ENCODE measurements at regions not wholly inside any gene's neighbourhood (a gene's known extent, or its start where the extent isn't known, plus 50 kb on each side); places are given as distances from the start of the nearest gene placed in this dataset.

DNA sequence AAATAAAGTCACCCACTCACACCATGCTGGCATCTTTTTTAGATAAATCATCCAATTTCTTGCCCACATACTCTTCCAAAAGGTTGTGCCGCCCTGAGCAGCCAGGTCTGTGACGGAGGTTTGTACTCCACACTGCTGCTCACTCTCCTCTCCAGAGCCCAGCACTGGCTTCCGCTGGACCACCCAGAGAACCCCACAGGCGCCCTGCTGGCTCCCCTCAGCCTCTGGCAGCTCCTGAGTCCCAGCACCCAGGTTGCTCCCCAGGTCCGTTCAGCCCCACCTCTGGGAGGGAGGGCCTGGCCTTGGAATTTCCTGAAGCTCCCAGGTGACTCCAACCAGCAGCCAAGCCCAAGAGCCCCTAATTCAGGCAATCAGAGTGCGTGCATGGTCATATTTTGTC, 131.7 kb upstream of the CST7 start:
- DNase-seq, result no peak

DNA sequence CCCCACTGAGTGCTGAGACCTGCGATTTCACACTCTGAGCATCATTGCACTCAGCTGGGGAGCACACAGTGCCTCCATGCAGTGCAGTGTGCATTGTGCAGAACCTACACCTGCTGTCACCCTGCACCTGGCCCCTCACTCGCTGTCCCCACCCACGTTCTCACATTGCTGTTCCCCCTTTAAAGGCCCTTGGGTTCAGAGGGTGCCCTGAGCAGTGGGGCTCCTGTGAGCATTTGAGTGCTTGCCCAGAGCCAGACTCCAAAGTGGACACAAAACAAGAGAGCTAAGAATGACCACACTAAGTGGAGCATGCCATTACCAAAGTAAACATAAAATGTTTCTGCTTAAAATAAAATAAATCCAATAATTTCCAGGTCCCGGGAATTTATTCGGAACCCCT, 131.0 kb upstream of the CST7 start:
- DNase-seq, result no peak

DNA sequence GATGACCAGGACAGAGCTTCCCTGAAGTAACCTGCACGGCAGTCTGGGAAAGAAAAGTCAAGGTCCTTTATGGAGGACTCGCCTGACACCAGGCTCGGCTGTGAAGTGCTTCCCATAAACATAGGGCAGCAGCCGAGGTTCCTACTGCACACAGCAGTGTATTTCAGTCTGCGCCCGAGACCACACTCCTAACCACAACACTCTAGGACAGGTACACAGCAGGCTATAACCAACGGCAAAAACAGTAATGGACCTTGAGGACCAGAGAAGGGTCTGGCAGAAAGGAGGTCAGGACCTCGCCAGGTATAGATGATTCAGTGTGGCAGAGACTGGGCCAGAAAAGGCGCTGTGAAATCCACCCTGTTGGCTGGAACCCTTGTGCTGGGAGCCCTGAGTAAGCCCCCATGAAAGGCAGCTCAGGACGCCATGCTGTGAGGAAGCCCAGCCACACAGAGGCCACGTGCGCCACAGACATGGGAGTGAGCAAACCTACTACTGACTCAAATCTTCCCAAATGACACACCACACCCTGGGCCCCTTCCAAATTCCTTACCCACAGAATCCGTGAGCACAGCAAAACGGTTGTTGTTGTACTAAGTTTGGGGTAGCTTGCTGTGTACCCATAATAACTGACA, 129.6 kb upstream of the CST7 start:
- no peak for DNase-seq

DNA sequence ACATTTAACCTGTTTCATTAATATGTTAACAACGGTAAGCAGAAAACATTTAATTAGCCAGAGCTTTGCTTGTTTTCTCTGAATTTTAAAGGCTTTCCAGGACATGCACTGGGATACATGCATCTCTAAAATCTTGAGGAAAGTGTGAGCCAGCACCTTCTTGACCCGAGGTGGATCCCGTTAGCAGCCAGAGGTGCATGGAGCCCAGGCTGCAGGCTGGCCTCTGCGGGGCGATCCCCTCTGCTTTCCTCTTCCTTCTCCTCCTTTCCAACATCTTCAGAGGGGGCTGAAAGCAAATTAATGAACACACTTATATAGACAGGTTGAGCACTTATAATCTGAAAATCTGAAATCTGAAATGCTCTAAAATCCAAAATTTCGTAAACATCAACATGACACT, 128.7 kb upstream of the CST7 start:
- no peak for DNase-seq

DNA sequence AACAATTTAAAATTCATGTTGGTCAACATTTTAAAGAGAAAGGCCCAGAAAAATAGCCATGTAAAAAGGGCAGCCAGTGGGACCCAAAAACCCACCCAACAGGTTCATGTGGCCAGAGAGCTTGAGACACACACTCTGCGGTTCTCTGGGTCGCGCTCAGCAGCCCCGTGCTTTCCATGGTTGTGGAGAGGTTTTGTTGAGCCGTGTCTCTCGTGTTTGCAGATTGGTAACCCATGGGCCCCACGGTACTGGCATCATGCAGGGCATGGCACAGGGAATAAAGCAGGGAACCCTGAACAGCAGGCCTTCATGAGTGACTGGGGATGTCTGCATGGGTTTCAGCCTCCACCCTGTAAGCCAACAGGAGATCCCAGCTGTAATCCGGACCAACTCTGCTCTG, 127.7 kb upstream of the CST7 start:
- no peak for DNase-seq

DNA sequence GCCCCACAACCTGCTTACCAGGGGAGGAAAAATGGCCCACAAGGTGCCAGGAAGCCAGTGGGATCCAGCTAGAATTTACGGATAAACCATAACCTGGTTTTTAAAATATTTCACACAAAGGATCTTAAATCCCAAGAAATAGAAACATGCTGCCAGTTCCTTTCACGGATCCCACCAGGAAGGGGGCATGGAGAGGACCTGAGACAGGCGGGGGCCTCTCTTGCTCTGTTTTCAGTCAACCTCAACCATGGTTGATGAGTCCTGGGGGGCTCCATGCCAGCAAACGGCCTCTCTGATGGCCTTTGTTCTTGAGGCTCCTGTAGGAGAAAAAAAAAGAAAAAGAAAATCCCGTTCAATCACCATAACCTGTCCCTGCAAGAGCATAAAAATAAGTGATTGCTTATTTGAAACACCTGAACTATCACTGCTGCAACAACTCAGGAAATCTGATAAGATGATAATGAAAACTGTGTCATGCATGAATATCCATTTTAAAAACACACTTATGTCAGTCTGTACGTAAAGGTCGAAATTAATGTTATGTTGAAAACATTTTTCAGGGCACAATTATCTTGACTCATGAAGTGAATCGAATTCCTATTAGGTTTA, 125.8 kb upstream of the CST7 start:
- no peak for DNase-seq

DNA sequence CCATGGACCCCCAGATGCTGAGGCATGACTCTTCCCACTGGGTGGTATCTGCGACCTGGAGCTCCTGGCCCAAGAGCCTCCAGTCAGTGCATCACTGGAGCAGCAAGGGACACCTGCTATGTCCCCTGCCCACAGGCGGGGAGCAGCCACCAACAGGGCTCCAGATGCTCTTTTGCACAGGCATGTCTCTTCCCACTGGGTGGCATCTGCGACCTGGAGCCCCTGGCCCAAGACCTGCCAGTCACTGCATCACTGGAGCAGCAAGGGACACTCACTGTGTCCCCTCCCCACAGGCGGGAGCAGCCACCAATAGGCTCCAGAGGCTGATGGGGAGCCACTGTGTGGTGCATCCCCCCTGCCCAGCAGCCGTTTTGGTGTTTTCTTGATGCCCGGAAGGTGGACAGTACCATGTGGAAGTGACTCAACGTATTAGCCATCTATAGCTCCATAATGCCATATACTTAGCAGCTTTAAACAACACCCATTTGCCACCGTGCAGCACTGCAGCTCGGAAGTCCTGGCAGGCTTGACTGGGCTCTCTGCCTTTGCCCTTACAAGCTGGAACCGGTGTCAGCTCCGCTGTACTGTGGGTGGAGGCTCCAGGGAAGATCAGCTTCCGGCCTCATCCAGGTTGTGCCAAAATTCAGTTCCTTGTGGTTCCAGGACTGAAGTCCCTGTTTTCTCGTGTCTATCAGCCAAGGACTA, 124.9 kb upstream of the CST7 start:
- DNase-seq, result no peak

DNA sequence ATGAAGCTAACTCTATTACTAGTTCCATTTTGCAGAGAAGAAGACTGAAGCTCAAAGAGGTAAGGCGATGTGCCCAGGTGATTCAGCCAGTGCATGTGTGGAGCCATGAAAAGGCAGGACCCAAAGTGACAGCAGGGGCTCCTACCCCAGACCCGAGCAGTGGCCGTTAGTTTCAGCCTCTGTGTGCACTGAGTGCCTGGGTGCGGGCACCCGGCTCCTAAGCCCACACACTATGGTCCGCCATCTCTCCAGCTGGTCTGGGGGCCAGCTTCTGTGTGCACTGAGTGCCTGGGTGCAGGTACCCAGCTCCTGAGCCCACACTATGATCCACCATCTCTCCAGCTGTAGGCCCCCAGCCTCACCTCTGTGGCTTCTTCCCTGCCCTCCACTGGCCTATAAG, 123.5 kb upstream of the CST7 start:
- DNase-seq, result no peak

DNA sequence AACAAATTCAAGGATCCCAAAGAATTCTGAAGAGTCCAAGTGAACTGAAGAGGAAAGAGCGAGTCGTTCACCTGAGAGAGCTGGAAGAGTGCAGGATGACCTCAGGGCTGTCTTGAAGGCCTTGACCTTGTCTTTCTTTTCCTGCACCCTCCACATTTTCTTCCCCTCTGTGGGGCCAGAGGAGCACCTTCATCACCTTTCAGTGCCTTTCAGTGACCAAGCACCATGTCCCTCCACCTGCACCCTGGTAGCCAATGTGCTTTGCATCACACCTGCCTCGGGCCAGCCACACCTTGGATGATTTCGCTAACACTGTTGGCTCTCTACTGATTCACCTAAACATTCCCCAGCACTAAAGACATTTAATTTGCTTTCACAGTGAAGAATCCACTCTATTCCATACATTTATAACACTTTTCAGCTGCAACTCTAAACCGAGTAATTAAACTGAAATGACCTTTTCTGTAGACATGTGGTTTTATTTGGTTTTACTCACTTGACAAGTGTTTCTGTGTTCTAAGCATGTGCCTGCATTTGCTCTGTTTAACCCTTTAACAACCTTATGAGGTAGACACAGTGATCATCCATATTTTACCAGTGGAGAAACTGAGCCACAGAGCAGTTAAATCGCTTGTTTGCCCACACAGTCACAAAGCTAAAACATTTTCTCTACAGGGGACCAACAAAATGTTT, 121.3 kb upstream of the CST7 start:
- DNase-seq, result no peak

DNA sequence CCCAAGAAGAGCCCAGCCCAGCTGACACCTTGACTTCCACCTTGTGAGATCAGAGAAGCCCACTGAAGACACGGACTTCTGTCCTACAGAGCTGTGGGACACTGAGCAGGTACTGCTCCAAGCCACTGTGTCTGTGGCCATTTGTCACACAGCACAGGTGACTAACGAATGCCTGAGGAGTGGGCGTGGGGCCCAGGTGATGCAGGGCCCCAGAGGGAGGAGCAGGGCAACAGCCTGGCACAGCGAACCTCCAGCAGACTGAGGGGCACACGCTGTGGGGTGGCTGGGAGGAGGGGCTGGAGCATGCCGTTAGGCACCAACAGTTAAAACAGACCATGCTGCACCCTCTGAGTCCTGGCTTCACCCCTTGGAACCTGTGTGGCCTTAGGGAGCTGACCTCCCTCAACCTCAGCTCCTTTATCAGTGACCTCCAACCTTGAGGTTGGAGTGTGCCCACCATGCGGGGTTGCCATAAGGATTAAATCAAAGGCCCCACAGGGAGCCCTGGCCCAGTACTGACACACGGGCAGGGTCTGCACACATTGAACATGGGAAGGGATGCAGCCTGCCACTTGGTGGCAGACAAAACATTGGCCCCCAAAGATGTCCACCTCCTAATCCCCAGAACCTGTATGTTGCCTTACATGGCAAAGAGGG, 119.9 kb upstream of the CST7 start:
- DNase-seq, result no peak

DNA sequence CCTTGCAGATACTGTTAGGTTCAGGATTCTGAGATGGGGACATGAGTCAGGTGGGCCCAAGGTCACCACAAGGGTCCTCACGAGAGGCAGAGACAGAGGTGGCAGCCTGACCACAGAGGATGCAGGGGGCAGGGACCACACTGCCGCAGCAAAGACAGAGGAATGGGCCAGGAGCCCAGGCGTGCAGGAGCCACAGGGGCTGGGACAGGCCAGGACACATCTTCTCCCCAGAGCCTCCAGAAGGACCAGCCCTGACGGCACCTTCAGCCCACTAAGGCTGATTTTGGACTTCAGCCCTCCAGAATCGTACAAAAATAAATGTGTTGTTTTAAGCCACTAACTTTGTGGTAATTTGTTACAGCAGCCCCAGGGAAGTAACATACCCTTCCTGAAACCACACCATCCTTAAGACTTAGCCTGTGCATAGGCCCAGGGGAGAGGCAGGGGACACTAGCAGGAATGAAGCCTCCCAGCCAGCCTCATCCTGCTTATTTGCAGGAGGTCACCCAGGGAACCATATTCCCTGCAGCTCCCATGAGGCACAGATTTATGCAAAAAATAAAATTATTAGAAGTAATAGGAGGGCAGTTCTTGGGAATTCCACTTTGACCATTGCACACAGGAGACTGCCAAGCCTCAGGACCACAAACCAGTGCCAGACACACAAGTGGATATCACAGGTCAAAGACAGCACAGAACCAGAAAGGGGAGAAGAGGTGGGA, 119.3 kb upstream of the CST7 start:
- no peak for DNase-seq

DNA sequence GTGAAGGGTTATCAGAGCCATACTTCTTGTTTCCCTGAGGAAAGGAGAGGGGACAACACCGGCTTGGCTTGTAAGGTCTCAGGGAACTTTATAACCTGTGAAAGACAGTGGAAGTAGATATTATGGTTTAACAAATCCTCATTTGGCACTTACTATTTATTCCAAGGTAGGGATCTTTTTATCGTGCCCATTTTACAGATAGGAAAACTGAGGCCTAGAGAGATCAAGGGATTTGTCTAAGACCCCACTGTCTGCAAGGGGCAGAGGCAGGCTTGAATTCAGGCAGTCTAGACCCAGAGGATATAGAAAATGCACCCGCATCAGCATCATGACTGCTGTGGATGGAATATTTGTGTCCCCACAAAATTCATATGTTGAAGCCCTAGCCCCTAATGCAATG, 118.4 kb upstream of the CST7 start:
- no peak for DNase-seq

DNA sequence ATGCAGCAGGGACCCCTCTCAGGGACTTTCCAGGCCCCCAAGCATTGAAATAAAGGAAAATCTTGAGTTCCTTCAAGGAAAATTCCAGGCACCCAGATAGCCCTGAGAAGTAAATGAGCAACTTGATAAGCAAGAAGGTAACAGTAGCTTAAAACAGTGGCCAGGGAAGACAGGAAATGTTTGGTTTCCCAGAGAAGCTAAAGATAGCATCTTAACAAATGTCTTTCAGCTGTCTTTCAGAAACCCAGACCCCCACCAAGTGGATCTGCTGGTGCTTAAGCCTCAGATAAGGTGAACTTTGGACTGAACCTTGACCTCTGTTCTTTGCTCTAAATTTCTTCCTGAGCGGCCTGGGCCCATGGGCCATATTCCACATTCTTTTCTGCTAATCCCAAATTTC, 117.8 kb upstream of the CST7 start:
- DNase-seq, result no peak

DNA sequence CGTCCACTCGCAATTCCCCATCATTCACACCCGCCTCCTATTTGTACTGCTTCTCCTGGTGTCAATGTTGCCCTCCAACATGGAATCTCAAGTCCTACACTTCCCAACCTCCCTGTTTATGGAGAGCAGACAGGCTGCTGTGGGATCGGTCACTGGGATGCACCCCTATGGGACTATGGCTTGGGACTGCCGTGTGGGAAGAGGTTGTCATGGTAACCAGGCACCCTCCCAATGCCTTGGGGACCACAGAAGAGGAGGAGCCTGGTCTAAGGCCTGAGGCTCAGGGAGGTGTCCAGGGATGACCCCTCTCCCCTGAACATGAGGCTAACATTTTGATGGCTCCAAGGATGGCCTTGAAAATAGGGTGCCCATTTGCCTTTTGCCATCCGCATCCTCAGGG, 116.6 kb upstream of the CST7 start:
- no peak for DNase-seq

DNA sequence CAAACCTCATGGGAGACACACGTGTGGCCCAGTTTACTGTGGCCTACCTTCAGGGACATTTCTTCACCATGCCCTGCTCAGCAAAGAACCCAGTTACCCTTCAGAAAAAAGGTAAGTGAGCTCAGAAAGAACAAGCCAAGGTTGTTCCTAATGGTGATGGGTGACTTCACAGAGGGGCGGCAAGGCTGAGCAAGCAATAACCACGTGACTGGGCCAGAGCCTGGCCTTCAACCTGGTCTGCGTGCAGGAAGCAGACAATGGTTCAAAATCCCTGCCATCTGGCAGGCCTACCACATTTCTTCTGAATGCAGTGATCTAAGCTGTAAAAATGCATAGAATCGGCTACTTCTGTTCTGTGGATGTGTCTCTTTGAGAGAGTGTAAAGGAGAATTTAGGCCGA, 115.5 kb upstream of the CST7 start:
- no peak for DNase-seq

DNA sequence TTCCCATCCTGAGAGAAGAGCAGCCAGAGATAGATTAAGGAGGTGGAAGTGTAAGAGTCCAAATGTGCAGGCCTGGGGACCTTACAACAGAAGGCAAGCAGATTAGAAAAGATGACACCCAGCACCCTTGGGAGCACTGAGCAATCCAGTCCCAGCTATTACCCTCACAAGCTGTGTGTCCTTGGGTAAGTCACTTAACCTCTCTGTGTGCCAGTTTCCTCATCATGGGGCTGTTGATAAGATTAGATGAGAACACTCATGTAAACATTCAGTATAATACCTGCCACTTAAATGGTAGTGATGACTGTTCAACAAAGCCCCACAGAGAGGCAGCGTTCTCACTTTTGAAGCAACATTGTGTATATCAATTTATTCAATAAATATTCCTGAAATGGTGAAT, 114.8 kb upstream of the CST7 start:
- DNase-seq, result no peak

DNA sequence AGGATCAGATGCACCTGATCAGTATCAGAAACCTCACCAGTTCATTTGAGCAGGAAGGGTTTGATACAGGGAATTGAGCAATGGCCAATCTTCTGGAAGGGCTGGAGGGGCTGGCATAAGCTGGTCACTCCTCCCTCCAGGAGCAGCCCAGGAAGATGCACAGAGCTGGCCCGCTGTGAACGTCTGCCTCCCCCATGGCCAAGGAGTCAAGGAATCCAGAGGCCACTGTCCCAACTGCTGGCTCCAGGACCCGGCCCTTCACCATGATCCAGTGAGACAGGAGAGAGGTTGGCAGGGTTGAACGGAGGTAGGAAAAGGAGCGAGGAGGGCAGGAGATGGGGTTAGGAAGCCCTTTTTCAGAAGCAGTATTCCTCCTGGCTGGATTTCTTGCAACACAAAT, 113.9 kb upstream of the CST7 start:
- DNase-seq, result no peak

DNA sequence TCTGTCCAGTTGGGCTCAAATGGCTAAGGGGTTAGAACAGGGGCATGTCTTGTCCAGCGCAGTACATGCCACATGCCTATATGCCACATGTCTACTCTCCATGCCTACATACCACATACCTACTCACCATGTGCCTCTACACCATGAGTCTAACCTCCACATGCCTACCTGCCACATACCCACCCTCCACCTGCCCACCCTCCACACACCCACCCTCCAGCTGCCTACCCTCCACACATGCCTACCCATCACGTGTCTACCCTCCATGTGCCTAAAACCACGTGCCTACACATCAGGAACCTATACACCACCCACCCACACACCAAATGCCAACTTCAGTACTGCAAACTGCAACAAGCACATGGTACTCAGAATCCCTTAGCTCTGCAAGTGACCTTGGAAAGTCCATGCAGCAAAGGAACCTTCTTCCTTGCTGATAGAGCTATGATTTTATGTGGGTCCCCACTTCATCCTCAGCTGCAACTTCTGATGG, 113.0 kb upstream of the CST7 start:
- DNase-seq, result no peak

DNA sequence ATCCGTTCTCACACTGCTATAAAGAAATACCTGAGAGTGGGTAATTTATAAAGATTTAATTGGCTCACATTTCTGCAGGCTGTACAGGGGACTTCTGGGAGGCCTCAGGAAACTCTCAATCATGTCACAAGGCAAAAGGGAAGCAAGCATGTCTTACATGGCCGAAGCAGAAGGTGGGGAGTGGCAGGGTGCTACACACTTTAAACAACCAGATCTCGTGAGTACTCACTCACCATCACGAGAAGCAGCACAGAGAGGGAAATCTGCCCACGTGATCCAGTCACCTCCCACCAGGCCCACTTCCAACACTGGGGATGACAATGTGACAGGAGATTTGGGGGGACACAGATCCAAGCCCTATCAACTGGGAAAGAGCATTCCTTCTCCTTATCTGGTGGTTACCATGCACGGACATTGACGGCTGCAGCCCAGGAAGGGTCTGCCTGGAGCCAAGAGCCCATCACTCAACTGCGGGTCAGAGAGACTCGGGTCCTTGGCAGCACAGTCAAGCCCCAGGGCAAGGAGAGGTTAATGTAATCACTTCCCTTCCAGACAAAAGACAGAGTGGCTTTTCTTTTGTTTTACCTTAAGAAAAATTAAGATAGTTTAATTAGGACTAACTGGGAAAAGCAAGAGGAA, 112.3 kb upstream of the CST7 start:
- DNase-seq, result no peak

DNA sequence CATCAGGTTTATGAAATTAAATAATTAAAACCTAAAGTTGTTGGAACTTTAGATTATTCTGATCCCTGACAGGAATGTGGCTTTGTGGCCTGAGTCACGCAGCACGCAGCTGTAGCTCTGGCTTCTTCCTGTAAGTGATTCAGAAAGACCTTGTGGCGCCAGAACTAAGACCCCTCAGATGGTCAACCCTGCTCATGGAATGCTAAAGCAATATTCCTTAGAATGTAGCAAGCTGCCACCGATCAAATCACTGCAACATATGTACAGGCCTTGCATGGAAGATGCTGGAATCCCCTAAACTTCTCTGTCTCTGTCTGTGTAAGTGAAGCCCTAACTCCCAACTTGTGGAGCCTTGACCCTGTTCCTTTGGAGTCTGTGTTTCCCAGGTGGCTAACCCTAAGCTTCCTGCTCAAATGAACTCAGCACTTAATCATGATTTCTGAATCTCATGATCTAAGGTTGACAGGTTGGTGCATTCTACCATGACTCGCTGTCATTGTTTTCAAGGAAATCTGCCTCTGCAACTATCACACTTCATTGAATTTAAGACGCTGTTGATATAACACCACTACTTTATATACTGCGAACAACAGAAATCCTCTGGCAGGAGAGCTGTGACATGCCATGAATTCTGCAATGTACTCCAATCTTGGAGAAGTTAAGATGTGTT, 111.2 kb upstream of the CST7 start:
- no peak for DNase-seq
